HG03103 (cell line): ENCODE measurements at regions not wholly inside any gene's neighbourhood (a gene's known extent, or its start where the extent isn't known, plus 50 kb on each side); places are given as distances from the start of the nearest gene placed in this dataset.

ENCODE experiments used
- ATAC-seq: cut with Tn5 transposase; IDR thresholded peaks from one replicate; pipeline ENCODE4 v1.9.1; 2021; ENCODE audit warnings: low read depth; ENCODE audit not compliant: unreplicated experiment

DNA sequence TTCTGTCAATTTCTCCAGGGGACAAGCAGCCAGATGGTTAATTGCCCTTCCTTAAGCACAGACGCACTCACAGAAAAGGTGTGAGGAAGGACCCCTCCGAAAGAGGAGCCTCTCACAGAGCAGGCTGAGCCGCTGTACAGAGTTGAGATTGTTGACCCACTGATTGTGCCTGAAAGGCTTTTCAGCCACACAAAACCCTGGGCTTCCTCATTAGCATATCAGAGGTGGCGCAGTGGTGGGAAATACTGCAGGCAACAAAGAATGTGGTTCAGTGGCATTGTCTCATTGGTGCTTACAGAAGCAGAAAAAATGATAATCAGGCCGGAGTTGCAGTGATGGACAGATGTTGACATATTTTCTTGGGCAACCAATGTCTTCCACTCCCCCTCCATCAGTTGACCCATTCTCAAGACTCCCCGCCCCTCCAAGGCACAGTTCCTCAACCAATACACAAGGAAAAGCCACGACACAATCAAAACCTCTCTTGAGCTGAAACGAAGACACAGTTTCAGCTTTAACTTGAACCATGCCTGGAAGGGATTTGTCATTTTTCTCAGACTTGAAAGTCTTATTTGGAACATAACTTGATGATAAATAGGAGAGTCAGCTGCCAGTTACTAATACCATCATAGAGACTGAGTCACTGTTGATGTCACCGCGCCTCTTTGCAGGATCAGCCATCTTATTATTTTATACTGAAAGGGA, 53.1 kb downstream of the ATXN3L start:
- no peak for ATAC-seq

DNA sequence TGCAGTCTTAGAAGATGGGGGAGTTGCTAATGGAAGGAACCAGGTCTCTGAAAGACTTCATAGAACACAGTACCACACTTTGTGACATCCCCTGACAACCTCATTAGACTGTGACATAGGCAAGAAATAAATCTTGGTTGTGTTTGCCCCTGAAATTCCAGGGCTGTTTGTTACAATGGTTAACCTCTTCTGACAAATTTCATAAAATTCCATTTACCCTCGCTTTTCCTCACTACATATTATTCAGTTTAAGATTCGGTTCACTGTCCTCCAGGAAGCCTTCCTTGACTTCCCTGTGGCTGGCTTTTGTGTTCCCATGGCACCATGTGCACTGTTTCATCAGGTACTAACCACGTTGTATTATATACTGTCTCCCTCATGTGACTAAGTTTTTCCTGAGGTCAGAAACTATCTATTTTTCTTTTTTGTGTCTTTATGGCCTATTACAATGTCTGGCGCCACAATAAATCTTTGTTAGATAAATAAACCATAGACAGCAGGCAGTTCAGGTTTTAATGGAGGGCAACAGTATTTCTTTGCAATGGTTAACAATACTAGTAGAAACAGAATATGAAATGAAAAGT, 54.2 kb downstream of the ATXN3L start:
- ATAC-seq, result no peak

DNA sequence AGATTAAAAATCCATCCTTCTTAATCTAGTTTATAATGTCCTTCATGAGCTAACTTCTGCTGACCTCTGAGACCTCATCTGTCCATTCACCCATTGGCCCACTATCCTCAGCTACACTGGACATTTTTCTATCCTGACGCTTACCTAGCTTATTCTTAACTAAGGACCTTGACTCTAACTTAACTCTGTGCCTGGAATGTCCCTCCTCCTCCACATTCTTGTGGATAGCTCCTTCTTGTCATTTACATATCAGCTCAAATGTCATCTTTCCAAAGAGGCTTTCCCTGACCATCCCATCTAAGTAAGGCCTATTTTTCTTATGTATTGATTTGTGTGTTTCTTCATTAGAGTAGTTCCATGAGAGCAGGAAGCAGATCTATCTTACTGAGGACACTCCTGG, 54.7 kb downstream of the ATXN3L start:
- no peak for ATAC-seq

DNA sequence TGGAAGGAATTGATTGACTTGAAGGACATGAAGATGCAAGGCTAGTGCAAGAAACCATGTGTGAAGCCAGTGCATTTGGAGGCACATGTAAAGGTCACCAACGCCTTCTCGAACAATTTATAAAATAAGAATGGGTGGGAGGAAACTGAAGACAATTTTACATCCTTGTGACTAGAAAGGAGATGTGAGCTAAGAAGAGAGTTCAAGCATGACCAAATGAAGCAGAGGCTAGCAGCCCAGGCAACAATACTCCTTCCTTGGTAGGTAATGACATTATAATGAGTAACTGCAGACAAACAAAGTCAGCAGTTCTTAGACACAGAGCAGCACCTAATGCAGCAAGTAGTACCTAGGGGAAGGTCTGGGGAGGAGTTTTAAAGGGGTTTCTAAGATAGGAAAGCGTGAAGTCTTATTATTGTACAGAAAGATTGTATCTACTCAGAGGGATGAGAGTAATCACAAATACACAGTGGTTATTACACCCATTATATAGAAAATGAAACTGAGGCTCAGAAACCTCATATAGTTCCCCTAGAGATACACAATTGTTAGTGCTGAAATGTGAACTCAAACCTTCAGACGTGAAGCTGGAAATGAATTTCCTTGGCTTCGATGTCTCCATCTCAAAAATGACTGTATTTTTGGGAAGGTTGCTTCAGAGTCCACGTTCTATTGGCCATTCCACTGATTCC, 56.1 kb downstream of the ATXN3L start:
- ATAC-seq, result peak; percentile 70

DNA sequence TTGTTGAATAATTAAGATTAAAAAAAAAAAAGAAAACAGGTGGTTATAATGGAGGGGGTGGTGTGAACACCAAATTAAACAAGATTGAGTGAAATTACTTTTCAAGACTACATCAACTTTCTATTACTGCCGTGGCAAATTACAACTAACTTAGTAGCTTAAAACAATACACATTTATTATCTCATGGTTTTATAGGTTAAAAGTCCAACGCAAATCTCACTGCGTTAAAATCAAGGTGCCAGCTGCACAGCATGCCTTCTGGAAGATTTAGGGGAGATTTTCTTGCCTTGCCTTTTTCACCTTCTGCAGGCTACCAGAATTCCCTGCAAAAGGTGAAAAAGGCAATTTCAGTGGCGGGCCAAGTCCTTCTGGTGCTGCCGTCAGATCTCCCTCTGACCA, 58.5 kb downstream of the ATXN3L start:
- ATAC-seq, result no peak

DNA sequence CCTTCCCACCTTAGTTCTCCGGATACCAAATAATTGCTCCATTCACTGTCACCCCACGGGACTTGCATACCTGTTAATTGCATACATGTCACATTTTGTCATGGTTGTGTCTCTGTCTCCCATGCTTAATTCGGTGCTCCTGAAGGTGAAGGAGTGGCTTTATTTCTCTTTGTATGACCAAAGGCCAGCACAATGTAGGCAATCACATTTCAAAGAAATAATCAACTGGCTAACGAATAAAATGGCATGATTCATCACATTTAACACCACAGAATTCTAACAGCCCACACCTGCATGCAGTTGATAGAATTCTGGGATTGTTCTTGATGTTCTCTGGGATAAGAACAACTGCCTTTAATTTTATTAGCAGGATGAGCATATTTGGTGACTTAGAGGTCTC, 59.3 kb downstream of the ATXN3L start:
- ATAC-seq, result no peak

DNA sequence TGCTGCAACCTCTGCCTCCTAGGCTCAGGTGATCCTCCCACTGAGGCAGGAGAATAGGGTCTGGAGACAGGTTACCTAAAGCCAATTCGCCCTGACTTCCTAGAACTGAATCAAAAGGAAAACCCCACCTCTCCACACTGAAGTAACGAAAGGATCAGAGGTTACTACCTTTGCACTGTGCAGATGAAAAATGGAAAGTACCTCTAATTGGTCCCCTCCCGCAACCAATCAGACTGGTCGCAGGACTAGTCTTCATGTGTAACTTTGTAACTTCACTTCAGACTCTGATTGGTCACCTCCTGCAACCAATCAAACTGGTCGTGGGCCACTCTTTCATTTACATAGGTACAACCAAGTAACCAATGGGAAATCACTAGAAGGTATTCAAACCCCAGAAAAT, 61.1 kb downstream of the ATXN3L start:
- no peak for ATAC-seq

DNA sequence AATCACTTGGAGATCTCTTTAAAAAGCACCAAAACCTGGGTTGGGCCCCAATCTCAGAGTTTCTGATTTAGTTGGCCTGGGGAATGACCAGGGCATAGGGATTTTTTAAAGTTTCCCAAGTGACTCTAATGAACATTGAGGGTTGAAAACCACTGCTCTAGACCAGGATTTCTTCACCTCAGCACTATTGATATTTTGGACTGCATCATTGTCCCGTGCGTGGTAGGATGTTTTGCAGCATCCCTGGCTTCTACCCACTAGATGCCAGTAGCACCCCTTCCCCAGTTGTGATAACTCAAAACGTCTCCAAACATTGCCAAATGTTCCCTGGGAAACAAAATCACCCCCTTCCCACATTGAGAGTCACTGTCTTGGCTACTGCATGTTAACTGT, 61.8 kb downstream of the ATXN3L start:
- ATAC-seq, result no peak

DNA sequence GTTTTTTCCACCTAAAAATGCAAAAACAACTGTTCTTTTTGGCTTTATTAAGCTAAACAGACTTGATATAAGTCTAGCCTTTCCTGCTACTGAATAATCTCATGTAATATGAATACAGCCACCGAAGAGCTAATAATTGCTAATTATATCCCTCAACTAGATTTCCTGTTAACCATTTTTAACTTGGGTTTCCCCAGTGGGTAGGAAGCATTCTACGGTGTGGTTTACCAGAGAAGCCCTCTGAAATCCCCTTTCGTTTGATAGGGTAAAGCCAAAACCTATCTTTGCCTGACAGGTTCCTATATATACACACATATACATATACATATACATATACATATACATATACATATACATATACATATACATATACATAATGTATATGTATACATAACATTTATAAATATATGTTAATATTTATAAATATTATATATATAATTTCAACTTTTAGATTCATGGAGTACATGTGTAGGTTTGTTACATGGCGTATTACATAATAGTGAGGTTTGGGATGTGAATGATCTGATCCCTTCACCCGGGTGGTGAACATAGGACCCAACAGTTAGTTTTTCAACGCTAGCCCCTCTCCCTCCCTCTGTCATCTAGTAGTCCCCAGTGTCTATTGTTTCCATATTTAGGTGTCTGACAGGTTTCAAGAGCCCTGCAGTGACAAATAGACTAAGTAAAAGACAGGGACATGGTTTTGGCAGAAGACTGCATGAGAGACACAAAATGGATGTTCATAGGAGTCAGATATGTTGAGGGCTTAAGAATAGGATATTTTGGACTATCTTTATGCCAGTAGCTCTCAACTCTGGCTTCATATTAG, 62.4 kb downstream of the ATXN3L start:
- ATAC-seq, result no peak

DNA sequence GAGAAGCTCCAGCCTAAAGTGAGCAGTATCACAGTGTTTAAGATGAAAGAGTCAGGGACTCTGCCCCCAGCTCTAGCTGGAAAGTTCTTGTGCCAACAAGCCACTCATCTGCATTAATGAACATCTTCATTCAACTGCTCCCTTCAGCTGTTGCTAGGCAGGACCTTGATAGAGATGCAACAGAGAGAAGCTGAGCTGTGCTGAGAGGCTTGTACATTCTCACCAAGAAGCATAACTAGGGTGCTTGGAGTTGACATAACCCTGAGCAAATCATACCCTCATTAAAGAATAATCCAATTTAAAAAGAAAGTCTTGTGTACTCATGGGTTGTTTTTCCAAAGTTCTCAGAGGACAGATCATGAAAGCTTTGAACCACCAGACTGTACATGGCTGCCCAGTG, 63.2 kb downstream of the ATXN3L start:
- ATAC-seq, result no peak

DNA sequence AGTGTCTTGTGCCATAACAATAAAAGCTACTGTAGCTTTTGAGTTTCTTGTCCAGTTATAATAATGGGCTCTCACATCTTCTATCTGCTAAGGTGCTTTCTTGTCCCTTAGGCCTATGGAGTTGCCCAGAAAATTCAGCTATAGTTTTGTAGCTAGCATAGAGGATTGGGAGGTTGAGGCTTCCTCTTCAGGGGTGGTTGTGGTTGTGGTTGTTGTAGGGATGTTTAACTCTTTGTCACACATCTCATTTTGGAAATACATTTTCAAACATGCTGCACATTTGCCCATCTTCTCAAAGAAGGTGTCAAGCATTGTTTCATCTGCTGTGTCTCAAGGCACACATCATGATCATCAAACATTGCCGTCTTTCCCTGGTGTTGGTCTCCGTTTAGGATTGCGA, 65.0 kb downstream of the ATXN3L start:
- no peak for ATAC-seq

DNA sequence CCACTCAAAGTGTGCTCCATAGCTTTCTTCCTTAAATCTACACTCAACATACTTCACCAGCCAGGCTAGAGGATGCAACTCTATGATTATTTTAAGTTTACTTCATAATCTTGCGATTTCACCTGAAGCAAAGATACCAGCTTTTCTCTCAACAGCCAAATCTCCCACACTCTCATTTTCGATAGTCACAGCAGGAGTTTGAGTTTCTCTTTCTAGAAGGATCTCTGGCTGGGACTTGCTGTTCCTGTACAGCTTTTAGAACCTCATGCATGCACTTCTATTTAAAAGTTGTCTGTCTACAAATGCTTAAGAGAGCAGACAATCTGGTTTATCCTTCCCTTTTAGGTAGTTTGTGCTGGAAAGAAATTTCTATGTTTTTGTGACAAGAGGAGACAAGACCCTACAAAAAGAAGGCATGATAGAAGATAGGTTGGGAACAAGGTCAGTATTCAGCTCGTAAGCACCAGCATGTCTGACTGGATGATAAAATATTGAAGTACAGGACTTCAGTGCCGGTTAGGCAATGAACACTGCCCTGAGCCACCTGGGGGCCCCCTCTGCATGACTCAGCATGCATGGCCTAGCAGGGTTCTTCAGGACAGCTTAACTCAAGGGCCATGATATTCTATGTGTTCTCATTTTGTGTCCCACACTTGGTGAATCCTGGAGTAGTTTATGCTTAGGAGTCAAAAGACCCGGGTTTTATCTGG, 65.6 kb downstream of the ATXN3L start:
- peak; percentile 45 for ATAC-seq

DNA sequence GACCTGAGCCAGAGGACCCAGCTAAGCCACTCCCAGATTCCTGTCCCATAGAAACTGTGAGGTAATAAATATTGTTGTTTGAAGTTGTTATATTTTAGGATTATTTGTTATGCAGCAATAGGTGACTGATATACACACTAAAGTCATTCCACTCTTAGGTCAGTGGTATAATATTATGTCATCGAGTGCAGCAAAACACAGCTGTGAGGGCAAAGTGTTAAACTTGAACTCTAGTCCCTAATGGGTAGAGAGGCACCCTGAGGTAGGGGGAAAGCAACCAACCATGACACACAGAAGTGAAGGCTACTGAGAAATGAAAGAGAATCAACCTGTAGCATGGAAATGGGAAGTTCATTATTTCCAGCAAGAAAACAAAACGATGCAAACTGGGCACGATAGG, 66.6 kb downstream of the ATXN3L start:
- no peak for ATAC-seq

DNA sequence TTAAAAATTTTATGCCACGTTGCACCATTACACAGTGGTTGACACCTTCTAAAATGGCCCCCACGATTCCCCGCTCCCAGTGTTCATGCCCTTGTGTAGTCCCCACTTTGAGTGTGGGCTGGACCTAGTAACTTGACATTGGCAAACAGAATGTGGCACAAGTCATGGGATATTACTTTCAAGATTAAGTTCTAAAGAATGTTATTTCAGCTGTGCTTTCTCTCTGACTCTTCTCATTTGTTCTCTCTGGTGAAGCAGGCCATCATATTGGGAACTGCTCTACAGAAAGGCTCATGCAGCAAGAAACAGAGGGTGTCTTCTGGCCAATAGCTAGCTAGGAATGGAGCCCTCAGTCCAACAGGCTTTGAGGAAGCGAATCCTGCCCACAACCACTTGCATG, 67.1 kb downstream of the ATXN3L start:
- ATAC-seq, result no peak

DNA sequence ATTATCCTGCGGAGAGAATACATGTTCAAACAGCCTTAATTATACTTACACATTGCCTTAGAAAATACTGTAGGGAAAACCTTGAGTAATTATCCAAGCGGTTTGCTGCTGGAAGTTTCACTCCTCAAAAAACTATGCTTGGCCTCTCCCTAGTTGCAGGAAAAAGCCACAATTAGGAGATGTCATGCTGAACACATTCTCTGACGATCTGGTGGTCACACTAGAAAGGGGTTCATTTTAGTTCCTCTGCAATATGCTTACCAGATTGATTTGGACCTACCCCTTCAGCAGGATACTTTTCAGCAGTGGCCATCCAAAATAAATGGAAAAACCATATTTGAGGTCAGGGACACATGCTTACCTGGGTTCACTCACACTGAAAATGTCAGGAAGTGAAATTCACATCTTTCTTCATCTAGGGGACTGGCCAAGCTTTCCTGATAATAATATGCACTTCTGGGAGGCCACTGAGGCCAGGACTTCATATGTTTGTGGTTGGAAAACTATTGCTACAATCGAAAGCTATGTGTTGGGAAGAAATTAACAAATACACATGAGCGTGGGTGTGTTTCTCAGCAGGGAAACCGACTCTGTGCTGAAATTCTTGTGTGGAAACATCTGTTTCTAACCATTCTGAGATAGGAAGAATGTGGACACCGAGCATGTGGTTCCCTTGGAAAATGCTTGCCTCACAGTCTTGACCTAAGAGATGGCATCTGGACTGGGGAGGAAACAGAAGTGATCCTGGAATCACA, 68.8 kb downstream of the ATXN3L start:
- ATAC-seq, result no peak

DNA sequence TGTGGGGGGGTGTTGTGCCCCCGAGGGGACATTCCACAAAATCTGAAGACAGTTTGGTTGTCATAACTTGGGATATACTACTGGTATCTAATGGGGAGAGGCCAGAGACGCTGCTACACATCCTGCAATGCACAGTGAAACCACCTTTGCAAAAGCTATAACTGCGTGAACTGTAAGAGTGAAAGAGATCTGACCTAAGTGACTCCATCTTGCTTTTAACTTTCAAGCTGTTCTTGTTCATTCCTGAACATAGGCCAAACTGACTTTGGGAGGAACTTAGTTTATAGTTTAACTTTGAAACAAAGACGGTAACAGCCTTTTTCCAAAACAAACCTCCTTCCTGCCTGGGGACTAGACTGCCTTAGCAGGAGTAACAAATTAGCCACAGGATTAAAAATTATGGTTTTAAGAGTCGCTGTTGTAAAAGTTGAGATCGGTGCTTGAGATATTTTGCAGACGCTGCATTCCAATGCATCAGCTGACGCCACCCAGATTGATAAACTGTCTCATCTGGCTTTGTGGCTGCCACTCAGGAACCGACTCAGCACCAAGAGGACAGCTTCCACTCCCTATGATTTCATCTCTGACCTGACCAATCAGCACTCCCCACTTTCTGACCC, 70.9 kb downstream of the ATXN3L start:
- no peak for ATAC-seq

DNA sequence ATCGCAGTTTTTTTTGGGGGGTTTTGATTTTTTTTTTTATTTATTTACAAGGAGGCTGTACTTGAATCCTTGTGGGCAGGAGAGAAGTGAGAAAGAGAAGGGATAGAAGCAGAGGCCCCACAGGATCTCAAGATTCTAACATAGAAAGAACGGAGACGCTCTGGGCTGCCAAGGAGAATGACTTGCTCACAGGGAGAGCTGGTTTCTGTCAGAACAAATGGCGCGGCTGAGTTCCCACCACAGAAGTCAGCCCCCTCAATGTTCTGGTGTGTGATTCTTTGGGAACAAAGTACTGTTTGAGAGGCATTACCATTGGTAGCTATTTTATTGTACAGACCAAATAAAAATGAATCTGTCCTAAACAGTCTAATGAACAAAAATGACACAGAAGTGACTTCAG, 80.6 kb downstream of the ATXN3L start:
- ATAC-seq, result no peak

DNA sequence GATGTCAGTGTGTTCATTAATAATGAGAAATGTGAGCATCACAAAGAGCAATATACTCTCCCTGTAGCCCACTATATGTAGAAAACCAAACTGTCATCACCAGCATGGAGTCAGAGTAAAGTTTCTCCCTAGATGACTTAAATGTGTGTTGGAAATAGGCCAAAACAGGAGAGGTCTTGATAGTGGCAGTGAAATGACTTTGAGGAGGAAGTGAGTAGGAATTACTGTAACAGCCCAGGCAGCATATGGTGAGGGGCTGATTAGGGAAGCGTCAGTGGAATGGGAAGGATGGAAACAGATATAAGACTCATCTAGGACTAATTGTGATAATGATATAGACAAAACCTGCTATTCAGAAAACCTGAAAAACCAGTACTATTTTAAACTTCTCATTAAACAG, 83.9 kb downstream of the ATXN3L start:
- ATAC-seq, result no peak

DNA sequence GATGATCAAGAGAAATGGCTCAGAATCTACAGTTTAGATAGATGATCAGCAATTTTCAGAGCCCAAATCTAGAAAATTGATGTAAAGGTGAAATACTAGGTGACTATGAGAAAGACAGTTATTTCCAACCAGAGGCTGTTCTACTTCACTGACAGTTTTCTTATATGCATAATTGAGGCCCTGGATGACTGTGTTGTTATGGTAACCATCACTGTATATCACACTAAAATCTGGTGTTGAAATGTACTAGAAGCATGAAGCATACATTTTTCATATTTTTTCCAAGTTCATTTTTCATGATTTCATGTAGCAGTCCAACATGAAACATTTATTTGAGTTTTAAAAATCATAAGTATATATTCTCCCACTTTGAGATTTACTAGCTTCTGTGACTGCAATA, 87.4 kb downstream of the ATXN3L start:
- no peak for ATAC-seq

DNA sequence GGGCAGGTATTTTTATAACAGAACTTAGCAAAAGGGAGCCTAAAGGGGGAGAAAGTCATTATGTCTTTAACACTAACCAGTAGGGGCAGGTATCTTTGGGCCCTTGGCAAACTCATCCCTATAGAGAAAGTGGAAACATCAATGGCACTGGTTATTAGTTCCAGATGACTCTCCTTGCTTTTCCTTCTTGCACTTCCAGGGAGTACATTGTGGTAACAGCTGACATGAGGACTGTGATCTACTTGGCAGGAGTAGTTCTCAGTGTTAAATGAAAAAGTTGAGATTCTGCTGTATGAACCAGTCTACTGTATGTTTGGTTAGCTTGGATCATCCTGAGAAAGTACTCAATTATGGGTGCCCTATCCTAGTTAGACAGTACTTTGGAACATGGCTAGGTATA, 93.6 kb downstream of the ATXN3L start:
- ATAC-seq, result no peak
